GM18951 (cell line): ENCODE measurements at regions not wholly inside any gene's neighbourhood (a gene's known extent, or its start where the extent isn't known, plus 50 kb on each side); places are given as distances from the start of the nearest gene placed in this dataset.

Experiments used
- POLR2A ChIP-seq: IDR thresholded peaks from 4 replicates; pipeline ENCODE4 v1.6.1; 2011; ENCODE audit warnings: mild to moderate bottlenecking; ENCODE audit not compliant: insufficient read length, insufficient read depth; ENCODE audit errors: extremely low read depth
- in situ Hi-C: fragments of 300-500 bp; cut with MboI; formaldehyde crosslinking; loops from one replicate; pipeline ENCODE4 v1.12.0; 2022; ENCODE audit warnings: low sequenced_read_pairs, mixed read lengths, inconsistent platforms; ENCODE audit not compliant: unreplicated experiment

GRCh38 chr4:177555007-177555574, 112.9 kb upstream of the AGA start:
- in situ Hi-C loops = loop anchor here (25.0 kb wide), 1 partner anchor 1757 kb away; no protein-coding TSS in a partner anchor
- TF ChIP-seq POLR2A = no peak

DNA sequence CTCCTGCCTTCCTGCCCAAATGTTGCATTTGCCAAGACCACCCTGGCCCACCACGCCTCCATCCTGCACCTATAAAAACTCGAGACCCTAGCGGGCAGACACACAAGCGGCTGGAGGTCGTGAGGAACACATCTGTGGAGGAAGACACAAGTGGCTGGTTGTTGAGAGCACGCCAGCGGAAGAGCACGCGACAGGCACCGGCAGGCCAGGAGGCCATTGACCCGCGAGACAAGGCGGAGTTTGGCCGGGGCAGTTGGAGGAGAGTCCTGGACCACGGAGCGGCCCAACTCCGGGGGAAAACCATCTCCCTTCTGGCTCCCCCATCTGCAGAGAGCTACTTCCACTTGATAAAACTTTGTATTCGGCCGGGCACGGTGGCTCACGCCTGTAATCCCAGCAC, 115.2 kb upstream of the AGA start:
- in situ Hi-C loops = loop anchor here (25.0 kb wide), 1 partner anchor 1755 kb away; no protein-coding TSS in a partner anchor

GRCh38 chr4:177558995-177559394, 116.8 kb upstream of the AGA start:
- in situ Hi-C loops = loop anchor here (25.0 kb wide), 1 partner anchor 1753 kb away; no protein-coding TSS in a partner anchor
- no peak for TF ChIP-seq POLR2A

More for the DNA sequence above, 115.2 kb upstream of the AGA start:
- no peak for TF ChIP-seq POLR2A

DNA sequence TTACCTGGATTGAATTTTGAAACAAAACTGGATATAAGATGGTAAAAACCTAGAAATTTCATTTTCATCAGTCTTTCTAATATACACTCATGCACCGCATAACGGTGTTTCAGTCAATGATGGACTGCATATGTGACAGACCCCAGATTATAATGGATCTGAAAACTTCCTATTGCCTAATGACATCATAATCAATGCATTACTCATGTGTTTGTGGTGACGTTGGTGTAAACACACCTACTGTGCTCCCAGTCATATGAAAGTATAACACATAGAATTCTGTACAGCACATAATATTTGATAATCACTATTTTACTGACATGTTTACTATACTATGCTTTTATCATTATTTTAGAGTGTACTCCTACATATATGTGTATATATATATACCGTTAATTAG, 119.9 kb upstream of the AGA start:
- in situ Hi-C loops = loop anchor here (25.0 kb wide), 1 partner anchor 1750 kb away; no protein-coding TSS in a partner anchor
- no peak for TF ChIP-seq POLR2A

GRCh38 chr4:177562859-177563258, 120.6 kb upstream of the AGA start:
- in situ Hi-C loops = loop anchor here (25.0 kb wide), 1 partner anchor 1749 kb away; no protein-coding TSS in a partner anchor
- TF ChIP-seq POLR2A = no peak

DNA sequence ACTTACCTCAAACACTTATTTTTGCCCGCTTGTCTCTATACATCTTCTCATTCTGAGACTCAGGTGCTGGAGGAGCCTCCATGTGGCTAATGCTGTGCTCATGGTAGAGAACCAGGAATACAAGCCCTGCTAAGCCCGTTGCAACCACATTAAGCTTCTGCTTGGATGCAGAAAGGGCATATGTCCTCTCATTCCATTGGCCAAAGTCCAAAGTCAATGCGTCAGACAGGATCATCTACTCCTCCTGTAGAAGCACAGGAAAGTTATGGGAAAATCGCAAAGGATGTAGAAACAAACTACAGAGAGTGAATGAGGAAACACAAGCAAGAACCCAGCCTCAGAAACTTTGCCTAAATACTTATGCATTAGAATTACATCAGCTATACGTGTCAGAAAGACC, 124.5 kb upstream of the AGA start:
- no peak for TF ChIP-seq POLR2A
- in situ Hi-C loops = loop anchor here (25.0 kb wide), 1 partner anchor 1746 kb away; no protein-coding TSS in a partner anchor

GRCh38 chr4:177568931-177569330, 126.7 kb upstream of the AGA start:
- TF ChIP-seq POLR2A = no peak
- in situ Hi-C loops = loop anchor here (25.0 kb wide), 1 partner anchor 1743 kb away; no protein-coding TSS in a partner anchor

DNA sequence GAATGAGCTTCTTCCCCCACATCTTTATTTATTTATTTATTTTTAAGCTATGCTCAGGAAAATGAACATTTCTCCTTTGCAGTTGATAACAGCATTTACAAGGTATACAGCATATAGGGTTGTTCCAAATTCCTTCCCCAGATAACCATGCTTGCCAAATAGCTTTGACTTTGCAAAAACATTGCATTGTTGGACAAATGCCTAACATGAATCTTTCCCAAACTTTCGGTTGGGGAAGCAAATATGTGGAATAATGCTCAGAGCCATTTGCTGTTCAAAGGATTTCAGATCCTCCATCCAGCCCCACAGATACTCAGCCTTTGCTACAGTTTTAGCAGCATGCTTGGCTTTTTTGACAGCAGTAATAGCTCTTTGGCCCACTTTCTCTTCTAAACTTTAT, 127.2 kb upstream of the AGA start:
- TF ChIP-seq POLR2A = no peak
- in situ Hi-C loops = loop anchor here (25.0 kb wide), 1 partner anchor 1743 kb away; no protein-coding TSS in a partner anchor

GRCh38 chr4:177573507-177573906, 131.3 kb upstream of the AGA start:
- in situ Hi-C loops = loop anchor here (25.0 kb wide), 1 partner anchor 1739 kb away; no protein-coding TSS in a partner anchor
- TF ChIP-seq POLR2A = no peak

- in situ Hi-C loops = loop anchor here (25.0 kb wide), 1 partner anchor 1738 kb away; no protein-coding TSS in a partner anchor
These were observed 132.2 kb upstream of the AGA start for GRCh38 chr4:177574446-177574845.

DNA sequence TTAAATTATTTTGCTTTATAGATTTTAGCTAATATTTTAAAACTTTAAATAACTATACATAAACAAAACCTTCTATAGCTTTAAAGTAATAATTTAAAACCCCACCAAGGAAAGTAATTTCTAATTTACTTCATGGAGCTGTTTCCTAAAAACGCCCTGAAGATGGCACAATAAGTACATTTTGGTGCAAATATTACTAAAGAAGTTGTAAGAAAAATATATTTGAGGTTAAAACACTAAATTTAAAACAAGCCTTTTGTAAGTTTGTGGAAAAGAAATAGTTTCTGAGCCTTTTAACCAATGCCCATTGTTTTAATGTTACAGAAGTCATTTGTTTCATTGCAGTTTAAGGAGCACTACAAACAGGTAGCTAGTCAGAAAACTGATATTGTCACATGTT, 137.4 kb upstream of the AGA start:
- in situ Hi-C loops = no loop called here

More at GRCh38 chr4:177574446-177574845, 132.2 kb upstream of the AGA start:
- TF ChIP-seq POLR2A = no peak

GRCh38 chr4:177582992-177583391, 140.8 kb upstream of the AGA start:
- no peak for TF ChIP-seq POLR2A
- in situ Hi-C loops = no loop called here

More for the DNA sequence above, 137.4 kb upstream of the AGA start:
- TF ChIP-seq POLR2A = no peak

DNA sequence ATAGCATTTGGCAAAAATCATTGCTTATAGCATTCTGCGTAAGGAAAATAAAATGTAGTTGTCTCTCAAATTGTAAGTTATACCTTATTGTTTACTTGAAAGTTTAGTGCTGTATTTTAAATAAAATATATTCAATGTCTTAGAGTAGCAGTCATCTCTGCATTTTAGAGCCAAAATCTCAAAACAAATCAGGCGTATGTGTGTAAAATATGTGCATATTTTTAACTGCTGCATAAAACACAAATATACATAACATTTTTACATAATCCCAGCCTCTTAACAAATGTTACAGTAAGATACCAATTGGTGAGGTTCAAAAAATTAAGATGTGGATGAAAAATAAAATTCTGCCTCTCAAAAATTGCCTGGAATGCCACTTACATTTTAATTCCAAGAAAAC, 145.8 kb upstream of the AGA start:
- in situ Hi-C loops = no loop called here
- TF ChIP-seq POLR2A = no peak

DNA sequence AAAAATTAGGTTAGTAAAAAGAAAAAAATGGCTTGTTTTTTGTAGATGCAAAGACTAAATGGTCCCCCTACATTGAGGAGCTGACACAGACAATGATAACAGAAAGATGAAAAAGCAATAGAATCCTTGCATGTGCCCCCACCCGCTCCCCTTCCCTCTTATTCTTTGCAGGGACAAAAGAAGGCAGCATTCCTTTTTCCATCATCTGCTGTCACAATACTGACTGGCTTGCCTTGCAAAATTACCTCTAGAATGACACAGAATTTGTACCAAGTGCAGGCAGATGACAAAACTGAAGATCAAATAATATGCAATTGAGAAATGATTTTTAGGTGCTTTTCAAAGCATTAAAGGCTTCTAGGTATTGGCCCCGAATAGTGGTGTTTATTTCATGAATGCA, 153.1 kb upstream of the AGA start:
- no peak for TF ChIP-seq POLR2A
- in situ Hi-C loops = no loop called here

DNA sequence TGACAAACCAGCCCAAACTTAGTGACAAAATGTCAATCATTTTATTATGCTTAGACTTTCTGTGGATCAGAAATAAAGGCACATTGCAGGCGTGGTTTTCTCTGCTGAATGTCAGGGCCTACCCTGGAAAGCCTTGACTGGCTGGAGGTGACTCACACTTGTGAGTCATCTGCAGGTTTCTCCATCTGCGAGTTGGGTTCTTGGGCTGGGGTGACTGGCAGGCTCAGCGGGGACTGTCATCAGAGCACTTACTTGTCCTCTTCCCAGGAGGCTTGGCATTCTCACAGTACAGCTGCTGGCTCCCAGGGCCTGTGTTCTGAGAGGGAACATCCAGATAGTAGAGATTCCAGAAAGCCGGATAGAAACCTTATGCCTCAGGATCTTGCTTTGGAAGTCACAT, 153.8 kb upstream of the AGA start:
- in situ Hi-C loops = no loop called here
- TF ChIP-seq POLR2A = no peak

DNA sequence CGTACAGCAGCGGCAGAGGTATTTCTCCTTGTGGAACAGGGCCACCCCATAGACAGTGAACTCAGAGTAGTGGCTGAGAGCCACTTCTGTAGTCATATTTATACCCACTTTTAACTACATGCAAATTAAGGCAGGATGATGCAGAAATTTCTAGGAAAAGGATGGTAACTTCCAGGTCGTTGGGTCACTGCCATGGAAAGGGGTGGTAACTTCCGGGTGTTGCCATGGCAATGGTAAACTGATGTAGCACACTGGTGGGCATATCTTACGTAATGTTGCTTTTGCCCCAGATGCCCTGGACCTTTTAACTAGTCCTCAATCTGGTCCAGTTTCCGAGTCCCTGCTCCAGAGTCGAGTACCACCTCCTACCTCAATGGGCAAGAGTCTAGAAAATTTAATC, 154.8 kb upstream of the AGA start:
- TF ChIP-seq POLR2A = no peak
- in situ Hi-C loops = no loop called here
